AG04449 (cell line): ENCODE measurements at regions not wholly inside any gene's neighbourhood (a gene's known extent, or its start where the extent isn't known, plus 50 kb on each side); places are given as distances from the start of the nearest gene placed in this dataset.

ENCODE experiments used
- CTCF ChIA-PET: fragments of 350-600 bp; formaldehyde crosslinking; extraction: SDS; loops from one replicate; lab custom pipeline; 2021; ENCODE audit warnings: antibody characterized with exemption; lab: Yijun Ruan, JAX
- POLR2A ChIA-PET: fragments of 400-600, 350-600 bp; formaldehyde crosslinking; extraction: SDS; loops from one replicate; lab custom pipeline; 2020; ENCODE audit warnings: antibody characterized with exemption, inconsistent platforms; lab: Yijun Ruan, JAX
- DNase-seq: peaks from one replicate; pipeline ENCODE4 v3.0.0-alpha.2; 2010; ENCODE audit warnings: low read depth, low spot score
- H3K4me3 ChIP-seq: 2 replicates; pipeline ENCODE4 v1.5.1; 2011; ENCODE audit warnings: low read depth, mild to moderate bottlenecking, control low read depth, low read length
- TF ChIP-seq, protein P1 (sequence below): IDR thresholded peaks from one replicate; pipeline ENCODE4 v1.5.1; 2011; ENCODE audit warnings: mild to moderate bottlenecking, moderate library complexity, low read length, control low read depth, inconsistent platforms; ENCODE audit not compliant: insufficient read depth; ENCODE audit errors: missing control alignments

DNA sequence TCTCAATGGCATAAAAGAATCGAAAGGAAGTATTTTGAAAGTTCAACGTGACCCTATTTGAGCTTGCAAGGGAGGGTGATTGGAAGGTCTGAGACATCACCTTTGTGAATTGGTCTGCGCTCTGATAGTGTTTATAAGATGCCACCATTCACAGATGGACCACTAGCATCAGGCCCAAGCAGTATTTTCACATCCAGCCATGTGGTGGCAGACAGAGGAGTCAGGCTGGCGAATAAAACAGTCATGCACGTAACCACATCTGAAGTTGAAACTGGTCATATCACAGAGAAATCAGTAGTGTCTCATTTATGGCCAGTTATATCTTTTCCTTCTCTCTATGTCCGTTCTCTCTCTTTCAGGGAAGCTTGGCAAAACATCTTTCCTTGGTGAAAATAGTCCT, 170.1 kb upstream of the ONECUT1 start:
- no peak overlapping the region for H3K4me3 ChIP-seq
- no peak for DNase-seq
- TF ChIP-seq, protein P1, sequence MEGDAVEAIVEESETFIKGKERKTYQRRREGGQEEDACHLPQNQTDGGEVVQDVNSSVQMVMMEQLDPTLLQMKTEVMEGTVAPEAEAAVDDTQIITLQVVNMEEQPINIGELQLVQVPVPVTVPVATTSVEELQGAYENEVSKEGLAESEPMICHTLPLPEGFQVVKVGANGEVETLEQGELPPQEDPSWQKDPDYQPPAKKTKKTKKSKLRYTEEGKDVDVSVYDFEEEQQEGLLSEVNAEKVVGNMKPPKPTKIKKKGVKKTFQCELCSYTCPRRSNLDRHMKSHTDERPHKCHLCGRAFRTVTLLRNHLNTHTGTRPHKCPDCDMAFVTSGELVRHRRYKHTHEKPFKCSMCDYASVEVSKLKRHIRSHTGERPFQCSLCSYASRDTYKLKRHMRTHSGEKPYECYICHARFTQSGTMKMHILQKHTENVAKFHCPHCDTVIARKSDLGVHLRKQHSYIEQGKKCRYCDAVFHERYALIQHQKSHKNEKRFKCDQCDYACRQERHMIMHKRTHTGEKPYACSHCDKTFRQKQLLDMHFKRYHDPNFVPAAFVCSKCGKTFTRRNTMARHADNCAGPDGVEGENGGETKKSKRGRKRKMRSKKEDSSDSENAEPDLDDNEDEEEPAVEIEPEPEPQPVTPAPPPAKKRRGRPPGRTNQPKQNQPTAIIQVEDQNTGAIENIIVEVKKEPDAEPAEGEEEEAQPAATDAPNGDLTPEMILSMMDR, result no peak
- POLR2A ChIA-PET, result no interaction called here
- CTCF ChIA-PET, result no interaction called here

DNA sequence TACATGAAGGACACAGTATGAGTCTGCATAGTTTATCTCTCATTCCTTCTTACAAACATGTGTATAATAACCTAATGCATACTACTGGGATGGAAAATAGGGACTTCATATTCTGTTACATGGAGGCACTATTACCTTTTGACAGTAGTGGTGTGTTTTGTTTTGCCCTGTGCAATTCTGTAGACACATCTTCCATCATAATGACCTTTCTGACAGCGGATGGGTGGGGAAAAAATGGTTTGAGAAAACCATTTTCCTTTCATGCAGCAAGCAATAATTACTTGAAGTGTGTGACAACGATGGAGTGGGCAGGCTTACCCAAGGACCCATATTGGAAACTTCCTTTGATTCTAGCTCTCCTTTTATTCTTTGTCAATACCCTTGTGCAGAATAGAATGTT, 153.6 kb upstream of the ONECUT1 start:
- POLR2A ChIA-PET, result no interaction called here

DNA sequence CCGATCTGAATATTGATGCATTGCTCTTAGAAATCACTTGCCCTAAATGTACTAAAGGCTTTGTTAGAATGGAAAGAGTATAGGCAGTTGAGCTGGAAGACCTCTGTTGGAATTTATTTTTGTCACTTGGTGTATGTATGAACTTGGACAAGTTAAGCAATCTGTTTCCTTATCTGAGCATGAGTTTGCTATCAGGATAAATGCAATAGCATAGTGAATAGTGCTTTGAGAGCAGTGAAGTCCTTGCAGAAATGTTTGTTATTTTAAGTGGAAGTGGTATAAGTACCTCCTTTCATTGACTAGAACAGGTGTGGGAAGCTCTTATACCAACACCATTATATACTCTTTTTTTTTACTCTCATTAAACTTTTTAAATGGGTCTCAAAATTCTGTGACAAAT, 146.4 kb upstream of the ONECUT1 start:
- TF ChIP-seq, protein P1, result no peak
- H3K4me3 ChIP-seq, result no peak overlapping the region
- CTCF ChIA-PET, result no interaction called here
- POLR2A ChIA-PET, result no interaction called here
- no peak for DNase-seq

More for the DNA sequence above, 153.6 kb upstream of the ONECUT1 start:
- CTCF ChIA-PET, result no interaction called here
- H3K4me3 ChIP-seq, result no peak overlapping the region
- DNase-seq, result no peak
- TF ChIP-seq, protein P1, result no peak

DNA sequence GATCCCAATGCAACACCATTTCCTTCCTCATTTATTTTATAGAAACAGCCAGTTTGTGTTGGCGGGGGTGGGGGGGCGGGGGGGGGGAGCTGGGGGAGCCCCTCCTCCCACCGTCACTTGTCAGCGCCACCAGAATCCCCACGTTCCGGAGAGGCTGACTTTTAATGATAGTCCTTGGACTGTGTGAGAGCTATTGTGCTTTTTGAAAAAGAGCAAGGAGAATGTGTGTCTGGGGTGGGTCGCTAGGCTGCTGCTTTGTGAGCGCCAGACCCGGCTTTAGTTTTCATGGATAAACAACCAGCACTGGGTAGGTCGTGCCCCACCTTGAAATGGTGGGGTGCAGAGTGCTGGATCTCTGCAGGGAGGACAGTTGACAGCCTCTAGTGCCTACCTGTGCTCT, 135.0 kb upstream of the ONECUT1 start:
- CTCF ChIA-PET, result no interaction called here
- no peak overlapping the region for H3K4me3 ChIP-seq
- POLR2A ChIA-PET, result no interaction called here
- TF ChIP-seq, protein P1, result no peak
- no peak for DNase-seq

DNA sequence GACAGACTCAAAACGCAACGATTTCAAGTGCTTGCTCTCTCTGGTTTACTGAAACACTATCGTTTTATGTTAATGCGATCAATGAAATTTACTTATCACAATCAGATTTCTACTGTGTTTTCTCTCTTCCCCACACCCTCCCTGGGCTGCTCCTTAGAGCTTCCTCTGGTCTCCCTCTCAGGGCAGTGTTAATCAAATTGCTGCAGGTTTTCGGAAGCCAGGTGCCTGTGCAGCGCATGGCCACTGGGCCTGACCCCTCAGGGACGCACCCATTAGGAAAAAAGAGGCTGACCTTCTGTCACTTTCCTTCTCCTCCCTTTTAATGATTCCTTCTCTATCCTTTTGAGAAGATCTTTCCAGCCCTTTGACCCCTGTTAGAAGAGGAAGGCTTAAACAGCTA, 134.5 kb upstream of the ONECUT1 start:
- no peak overlapping the region for H3K4me3 ChIP-seq
- CTCF ChIA-PET, result no interaction called here
- POLR2A ChIA-PET, result no interaction called here
- TF ChIP-seq, protein P1, result no peak
- DNase-seq, result no peak

DNA sequence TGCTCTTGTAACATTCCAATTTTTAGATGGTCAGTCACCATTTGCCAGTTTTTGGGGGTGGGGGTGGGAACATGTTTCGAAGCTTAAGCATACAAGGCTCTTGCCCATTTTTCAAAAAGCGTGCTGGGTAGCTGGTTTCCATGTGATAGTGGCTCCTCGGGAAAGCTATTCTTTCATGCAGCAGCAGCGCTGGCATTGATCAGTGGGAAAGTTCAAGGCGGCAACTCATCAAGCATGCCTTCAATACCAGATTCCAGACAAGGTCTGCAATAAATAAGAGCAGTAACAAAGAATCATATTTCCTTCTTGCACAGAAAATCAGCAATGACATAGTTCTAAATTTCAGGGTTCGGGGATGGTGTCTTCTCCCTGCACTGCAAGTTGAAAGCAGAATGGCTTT, 133.5 kb upstream of the ONECUT1 start:
- POLR2A ChIA-PET, result no interaction called here
- TF ChIP-seq, protein P1, result no peak

More for the DNA sequence above, 133.5 kb upstream of the ONECUT1 start:
- CTCF ChIA-PET, result no interaction called here
- no peak for DNase-seq
- H3K4me3 ChIP-seq, result no peak overlapping the region
